NCI-H2227 treated with DMSO at 0.1 percent for 48 hours (cell line): ENCODE measurements at regions not wholly inside any gene's neighbourhood (a gene's known extent, or its start where the extent isn't known, plus 50 kb on each side); places are given as distances from the start of the nearest gene placed in this dataset.

Experiments
- DNase-seq: peaks from one replicate; lab custom pipeline; 2025; lab: John Stamatoyannopoulos, UW

DNA sequence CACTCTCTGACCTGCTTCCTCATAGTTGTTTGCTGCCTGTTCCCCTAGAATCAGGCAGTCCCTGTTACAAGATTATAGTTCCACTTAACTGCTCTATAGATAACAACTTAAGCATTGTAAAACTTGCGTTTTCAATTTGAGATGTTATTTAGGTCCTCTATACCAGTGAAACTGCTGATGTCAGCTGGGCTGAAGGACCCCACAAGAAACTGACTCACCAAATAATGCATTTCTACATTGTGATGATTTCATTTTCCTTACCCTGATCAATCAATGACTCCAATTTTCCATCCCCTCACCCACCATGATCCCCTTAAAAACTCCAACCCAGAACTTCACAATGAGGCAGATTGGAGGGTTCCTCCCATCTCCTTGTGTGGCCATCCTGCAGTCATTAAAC, 280.7 kb downstream of the SLITRK1 start:
- no peak for DNase-seq

DNA sequence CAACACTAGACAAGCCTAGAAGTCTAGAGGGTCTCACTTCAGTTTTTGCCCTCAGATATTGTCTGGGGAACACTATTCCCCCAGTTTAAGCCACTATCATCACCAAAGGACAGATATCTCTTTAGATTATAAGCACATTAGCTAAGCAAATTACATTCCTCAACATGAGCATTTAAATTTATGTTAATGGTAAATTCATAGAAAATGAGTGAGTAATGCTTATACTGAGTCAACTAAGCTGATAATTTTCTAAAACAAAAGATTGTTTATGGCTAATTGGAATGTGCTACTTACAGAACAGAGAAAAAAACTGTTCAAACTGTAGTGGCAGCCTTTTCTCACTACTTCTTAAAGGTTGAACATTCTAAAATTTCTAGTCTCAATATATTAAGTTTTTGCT, 290.2 kb downstream of the SLITRK1 start:
- no peak for DNase-seq

DNA sequence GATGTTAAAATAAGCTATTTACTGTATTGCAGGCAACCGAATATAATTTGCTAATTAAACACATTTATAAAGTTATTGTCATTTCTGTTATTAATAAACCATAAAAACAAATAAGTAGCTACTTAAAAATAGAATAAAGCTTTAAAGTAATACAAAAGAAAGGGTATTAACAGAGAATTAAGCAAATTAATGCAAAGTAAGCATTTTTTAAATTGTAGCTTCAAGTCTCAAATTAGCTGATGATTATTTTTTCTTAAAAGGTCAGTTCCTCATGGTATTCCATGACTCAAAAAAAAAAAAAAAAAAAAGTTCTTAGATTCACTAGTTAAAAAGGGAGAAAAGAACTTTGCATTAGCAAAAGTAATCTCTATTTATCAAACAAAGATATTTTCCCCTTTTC, 292.5 kb downstream of the SLITRK1 start:
- DNase-seq = no peak

DNA sequence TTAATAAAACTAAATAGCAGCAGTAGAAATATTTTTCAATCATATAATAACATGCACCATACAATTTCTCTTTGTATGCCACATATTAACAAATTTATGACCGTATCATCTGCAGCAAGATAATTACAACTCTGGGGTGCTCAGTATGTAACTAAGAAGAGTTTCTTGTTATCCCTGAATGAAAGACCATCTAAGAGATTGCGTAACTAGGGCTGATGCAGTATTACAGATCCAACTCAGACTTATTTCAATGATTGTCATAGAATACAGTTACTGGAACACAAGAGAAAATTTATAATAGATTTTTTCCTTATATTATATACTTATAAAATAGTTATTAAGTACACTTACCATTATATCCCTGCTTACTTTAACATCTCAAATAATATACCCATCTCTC, 305.1 kb downstream of the SLITRK1 start:
- DNase-seq = no peak

DNA sequence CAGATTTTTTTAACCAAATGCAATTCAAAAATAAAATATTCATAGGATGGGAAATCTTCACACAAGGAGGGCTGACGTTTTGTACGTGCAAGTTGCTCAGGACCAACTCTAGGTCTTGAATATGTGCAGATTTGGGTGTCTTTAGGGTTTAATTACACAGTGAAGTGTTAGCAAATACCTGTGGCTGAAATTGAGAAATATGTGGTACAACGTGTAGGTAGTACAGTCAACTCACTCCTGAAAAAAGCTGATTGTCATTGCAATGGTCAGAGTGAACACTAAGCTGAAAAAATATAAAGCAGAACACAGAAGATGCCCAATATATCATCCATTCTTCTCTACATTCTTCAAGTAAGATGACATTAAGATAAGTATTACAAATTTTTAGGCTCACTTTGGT, 314.3 kb downstream of the SLITRK1 start:
- DNase-seq = no peak

DNA sequence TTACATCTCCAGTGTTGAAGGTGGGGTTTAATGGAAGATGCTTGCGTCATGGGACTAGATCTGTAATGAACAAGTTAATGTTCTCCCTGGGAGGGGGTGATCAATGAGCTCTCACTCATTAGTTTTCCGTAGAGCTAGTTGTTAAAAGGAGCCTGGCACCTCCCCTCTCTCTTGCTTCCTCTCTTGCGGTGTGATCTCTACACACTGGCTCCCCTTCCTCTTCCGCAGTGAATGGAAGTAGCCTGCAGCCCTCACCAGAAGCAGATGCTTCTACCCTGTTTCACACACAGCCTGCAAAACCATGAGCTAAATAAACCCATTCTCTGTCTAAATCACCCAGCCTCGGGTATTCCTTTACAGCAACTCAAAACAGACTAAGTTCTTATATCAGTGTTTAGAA, 318.8 kb downstream of the SLITRK1 start:
- no peak for DNase-seq

DNA sequence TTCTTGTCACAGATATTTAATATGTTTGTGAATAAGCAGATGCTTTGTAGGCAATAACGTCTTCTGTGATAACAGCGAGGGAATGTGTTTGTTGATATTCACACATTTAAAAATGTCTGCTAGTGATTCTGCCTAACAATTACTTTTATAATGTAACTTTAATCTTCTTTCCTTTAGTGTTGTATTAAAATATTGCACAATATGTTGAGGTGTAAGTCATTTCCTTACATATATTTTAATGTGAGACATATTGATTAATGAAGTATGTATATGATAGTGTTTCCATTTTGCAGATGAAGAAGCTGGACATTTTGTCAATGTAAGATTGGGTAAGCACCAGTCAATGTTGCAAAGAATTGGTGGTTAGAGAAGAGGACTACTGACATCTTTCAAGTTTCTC, 324.4 kb downstream of the SLITRK1 start:
- DNase-seq = no peak

DNA sequence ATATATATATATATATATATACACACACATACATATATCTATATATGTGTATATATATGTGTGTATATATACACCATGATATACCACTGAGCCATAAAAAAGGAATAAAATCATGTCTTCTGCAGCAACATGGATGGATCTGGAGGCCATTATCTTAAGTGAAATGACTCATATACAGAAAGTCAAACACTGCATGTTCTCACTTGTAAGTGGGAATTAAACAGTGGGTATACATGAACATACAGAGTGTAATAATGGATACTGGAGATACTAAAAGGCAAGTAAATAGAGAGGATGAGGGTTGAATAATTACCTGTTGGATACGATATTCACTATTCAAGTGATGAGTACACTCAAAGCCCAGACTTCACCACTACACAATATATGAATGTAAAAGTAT, 332.6 kb downstream of the SLITRK1 start:
- DNase-seq = no peak

DNA sequence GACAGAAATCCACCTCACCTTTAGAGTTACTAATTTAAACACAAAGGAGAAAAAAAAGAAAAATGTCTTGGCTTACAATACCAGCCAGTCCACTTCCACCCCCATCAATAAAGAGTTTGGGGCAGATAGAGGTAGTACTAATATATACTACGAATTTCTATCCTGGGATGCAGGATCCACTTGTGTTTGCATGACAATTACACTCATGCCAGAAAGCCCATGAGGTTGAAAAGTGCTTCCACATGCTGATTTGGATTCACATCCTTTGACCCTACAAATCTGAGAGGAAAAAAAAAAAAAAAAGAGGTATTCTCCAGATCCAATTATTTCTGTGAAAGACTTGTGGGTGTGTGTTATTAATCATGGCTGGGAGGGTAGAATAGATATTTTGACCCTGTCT, 335.2 kb downstream of the SLITRK1 start:
- DNase-seq = no peak

DNA sequence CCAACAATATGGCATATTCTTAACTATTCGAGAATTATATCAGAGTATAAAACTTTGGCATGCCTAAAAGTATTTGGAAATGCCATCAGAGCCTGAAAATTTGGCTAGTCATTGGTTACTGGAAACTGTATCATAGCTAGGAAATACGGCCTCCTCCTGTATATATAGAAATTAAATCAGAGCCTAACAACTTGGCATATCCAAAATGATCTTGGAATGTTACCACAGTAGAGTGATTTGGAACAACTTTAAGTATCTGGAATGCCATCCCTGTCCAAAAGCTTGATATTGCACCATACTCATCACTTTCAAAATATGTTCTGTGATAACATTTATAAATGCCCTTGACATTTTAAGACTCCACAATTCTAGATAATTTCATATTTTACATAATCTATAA, 335.8 kb downstream of the SLITRK1 start:
- DNase-seq = no peak

DNA sequence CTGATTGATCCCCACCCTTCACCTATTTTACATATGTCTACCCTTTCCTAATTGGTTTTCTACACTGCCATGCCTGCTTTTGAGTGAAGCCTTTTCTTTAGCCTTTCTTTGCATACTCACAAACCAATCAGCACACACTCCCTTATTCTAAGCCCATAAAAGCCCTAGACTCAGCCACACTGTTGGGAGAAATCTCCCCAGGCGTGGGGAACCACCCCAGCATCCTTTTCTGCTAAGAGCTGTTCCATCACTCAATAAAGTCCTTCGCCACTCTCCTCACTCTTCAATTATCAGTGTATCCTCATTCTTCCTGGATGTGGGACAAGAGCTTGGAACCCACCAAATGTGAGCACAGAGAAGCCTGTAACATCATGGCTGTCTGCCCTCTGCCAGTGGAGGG, 343.6 kb downstream of the SLITRK1 start:
- no peak for DNase-seq

DNA sequence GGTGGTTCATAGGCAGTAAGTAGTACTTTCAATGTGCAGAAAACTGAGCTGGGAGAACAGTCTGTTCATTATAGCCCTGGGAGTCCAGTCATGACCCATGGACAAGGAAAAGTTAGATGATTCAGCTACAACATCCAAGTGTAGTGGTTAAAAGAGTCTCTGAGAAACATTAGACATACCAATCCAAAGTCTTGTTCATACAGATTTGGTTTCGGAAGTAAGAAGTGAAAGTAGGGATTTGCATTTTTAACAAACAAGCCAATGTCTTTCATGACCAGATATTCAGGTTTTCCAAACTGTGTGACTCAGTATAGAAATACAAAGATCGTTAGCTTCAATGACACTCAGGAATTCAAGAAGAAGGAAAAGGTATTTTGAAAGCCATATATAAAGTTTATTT, 345.3 kb downstream of the SLITRK1 start:
- DNase-seq = no peak

DNA sequence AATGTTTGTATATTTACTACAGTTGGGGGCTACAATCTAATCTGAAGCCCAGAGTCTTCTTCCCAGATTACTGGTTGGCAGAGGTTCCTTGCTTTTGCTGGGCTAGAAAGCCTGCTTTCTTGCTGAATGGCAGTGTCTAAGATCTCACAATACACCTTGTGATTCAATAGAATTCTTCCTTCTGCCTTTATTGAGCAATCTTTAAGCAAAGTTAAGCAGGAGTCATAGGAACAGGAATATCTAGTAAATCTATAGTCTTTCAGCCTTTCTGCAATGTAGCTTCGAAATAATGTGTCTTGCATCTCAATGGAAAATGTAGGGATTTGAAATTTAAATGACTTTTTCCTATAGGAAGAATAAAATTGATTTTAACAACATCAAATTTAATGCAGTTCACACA, 346.1 kb downstream of the SLITRK1 start:
- no peak for DNase-seq

DNA sequence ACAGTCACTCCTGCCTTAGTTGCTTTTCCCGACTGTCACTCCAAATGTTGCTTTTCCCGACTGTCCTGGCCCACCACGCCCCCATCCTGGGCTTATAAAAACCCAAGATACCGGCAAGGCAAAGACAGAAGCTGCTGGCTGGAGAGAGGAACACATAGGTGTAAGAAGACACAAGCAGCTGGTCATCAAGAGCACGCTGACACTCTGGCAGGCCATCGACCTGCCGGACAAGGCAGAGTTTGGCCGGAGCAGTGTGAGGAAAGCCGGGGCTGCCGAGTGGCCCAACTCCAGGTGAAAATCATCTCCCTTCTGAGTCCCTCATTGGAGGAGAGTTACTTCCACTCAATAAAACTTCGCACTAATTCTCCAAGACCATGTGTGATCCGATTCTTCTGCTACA, 349.5 kb downstream of the SLITRK1 start:
- DNase-seq = no peak

DNA sequence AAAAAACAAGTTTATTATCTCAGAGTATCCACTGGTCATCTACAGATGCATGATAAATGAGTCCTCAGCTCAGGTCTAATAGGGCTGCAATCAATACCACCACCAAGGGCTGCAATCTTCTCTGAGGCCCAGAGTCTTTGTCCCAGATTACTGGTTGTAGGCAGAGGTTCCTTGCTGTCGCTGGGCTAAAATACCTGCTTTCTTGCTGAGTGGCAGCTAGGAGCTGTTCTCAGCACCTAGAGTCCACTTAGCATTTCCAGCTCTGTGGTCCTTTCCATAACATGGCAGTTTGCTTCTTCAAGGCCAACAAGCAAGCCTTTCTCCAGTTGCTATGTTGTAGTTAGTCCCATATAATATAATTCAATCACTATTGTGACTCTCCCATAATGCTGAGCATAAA, 351.3 kb downstream of the SLITRK1 start:
- no peak for DNase-seq

DNA sequence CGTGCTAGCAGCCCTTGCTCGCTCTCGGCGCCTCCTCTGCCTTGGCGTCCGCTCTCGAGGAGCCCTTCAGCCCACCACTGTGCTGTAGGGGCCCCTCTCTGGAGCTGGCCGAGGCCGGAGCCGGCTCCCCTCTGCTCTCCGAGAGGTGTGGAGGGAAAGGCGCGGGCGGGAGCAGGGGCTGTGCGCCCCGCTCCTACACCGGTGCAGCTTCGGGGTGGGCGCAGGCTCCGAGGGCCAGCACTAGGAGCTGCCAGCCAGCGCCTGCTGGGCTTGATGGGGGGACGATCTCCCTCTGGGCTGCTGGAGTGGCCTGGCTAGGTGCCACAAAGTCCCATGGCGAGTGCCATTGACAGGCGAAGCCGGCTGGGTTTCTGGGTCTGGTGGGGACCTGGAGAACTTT, 365.5 kb downstream of the SLITRK1 start:
- DNase-seq = no peak

DNA sequence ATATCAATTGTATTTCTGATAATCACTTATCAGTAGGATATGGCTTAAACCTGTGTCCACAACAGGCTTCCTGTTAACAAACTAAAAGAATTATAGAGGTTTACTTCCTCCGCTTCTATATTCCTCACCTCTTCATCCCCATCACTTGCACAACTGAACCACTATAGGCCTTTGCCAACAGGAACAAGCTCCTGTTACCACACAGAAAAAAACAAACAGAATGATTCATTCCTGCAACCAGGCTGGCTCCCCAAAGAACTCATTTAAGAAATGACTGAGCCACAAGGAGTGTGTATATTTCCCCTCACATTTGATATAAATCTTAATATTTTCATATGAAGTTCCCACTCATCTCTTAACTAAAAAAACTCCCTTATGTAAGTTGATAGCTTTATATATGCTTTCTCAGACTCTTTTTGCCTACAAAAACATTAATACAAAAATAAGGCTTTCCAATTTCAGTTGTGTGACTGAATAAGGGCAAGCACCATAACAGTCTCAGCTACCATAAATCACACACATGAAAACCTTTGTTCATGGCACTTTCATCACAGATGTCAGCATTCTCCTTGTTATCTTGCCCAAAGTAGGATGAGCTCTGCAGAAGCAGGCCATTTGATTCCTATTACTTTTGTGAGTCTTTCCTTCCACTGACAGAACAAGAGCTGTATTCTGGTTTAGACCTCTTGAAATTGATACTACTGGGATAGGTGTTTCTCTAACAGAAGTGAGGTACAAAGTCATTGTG, 366.8 kb downstream of the SLITRK1 start:
- DNase-seq = no peak

DNA sequence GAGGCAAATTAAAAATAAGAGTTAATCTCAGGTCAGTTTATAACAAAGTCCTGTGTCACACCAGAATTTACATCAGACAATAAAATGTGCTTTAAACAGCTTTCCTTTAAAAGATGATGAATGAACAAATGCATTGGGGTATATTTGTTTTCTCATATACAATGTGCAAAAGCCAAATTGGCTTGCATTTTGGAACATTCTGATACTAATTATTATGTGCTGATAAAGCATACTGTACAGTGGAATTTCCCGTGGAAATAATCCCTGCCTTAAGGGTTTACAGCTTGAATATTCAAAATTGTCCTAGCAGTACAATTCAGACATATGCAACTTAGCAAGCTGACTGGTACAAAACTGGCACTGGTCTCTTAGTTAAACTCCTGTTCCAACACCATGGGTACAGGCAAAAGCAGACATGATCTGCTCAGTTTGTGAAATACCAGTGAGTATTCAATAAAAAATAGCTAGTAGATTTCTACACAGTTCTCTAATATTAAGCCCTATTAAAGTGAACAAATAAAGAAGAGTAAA, 373.4 kb downstream of the SLITRK1 start:
- DNase-seq = no peak

DNA sequence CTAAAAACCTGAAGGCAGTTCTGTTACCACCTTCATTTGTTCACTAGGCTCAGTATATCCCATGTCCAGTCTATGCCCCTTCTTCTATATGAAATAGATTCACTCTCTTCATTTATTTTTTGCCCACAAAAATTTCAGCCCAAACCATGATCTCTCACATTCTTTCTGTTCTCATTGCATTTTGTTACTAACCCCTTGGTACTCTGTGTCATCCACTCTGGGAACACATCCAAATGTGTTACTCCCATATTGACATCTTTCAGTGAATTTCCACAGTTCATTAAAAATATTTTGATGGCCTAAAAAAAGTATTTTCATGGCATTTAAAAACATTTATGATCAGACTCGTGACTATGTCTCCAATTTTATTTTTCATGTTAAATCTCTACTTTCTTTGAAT, 378.9 kb downstream of the SLITRK1 start:
- no peak for DNase-seq

DNA sequence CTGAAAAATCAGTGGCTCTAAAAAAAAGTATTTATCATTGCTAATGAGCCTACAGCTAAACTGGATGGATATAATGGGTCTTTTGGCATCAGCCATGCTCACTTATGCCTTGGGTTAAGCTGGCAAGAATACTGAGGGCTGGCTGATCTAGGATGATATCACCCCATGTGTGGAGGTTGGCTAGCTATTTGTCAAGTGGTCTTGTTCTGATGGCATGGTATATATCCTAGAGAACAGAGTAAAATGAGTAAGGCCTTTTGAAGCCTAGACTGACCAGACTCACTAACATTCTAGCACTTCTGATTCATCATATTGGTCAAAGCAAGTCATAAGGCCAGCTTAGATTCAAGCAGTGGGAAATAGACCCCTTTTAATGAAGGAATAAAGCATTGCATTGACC, 383.0 kb downstream of the SLITRK1 start:
- DNase-seq = no peak

DNA sequence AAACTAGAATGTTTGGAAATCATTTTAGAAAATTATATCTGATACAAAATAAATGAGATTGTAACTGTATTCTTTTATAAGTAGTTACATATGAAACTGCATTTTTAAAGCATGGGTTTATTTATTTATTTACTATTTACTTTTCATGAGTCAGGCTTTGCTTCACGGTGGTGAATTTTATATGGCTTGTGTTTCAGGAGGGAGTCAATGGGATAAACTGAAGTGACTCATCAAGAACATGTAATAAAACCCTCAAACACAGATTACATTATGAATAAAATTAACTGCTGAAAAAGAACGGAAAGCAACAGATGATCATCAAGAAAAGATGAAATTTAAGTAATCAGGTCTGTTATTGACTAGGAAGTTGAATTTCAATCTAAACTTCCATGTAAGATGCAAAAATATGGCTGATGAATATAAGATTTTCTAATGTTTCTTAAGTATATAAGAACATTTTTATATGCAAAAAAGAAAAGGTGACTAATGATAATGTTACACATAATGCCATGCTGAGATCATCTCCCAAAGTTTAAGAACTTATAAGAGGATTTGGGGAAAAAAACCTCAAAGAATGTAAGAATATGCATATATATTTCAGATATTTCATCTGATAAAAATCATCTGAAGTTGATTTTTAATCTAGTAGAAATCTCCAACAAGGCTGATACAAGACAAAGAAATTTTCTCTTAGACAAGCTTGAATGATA, 383.6 kb downstream of the SLITRK1 start:
- no peak for DNase-seq

DNA sequence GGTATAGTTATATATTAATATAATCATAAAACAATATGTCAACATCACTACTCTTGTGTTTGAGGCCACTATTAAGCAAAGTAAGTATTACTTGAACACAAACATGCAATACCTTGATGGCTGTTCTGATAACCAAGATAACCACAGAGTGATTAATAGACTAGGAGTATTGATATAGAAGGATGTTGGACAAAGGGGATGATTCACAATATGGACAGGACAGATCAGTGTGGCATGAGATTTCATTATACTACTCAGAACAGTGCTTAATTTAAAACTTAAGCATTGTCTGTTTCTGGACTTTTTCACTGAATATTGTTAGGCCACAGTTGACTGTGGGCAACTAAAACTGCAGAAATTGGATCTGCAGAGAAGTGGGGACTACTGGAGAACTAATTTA, 384.2 kb downstream of the SLITRK1 start:
- no peak for DNase-seq

DNA sequence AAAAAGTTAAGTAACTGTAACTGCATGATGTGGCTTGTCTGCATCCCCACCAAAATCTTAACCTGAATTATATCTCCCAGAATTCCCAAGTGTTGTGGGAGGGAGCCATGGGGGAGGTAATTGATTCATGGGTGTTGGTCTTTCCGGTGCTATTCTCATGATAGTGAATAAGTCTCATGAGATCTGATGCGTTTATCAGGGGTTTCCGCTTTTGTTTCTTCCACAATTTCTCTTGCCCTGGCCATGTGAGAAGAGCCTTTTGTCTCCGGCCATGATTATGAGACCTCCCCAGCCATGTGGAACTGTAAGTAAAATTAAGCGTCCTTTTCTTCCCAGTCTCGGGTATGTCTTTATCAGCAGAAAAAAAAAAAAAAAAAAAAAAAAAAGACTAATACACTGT, 385.8 kb downstream of the SLITRK1 start:
- no peak for DNase-seq

DNA sequence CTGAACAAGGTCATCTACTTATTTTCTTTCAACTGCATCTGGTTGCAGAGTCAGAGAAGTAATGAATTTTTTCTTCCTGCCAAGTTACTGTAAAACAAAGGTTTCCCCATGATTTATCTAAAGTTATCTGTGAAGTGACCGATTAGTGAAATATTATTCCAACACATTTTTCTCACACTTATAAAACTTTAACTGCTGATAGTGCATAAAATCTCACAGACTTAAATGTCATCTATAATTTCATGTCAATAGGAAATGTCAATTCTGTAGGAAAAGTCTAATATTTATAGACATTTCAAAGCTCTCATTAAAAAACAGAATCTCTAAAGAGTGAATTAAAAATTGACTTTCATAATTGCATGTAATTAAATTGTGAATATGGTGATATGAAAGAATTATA, 397.2 kb downstream of the SLITRK1 start:
- no peak for DNase-seq
